Activated CD4-positive, alpha-beta T cell treated with anti-CD3 and anti-CD28 coated beads, Interleukin-2, amount 10 ng/mL, durations not matched to agents 7 days and 5 days (primary cell): ENCODE measurements at regions not wholly inside any gene's neighbourhood (a gene's known extent, or its start where the extent isn't known, plus 50 kb on each side); places are given as distances from the start of the nearest gene placed in this dataset.

ENCODE experiments used
- CTCF ChIA-PET: fragments of 350-600 bp; sonication (Branson Sonifier 250); formaldehyde crosslinking; loops from one replicate; lab custom pipeline; 2021; ENCODE audit warnings: antibody characterized with exemption; lab: Charles Lee
- POLR2A ChIA-PET: fragments of 350-600 bp; sonication (Branson Sonifier 250); formaldehyde crosslinking; loops from one replicate; lab custom pipeline; 2021; ENCODE audit warnings: antibody characterized with exemption; lab: Charles Lee
- DNase-seq: peaks from one replicate; pipeline ENCODE4 v3.0.0-alpha.2; 2020
- H3K27ac Mint-ChIP-seq: one replicate; pipeline ENCODE4 v1.8.0; 2021; ENCODE audit warnings: mild to moderate bottlenecking, moderate library complexity, mixed read lengths
- H3K27me3 Mint-ChIP-seq: one replicate; pipeline ENCODE4 v1.8.0; 2021; ENCODE audit warnings: mixed read lengths
- H3K36me3 Mint-ChIP-seq: one replicate; pipeline ENCODE4 v1.8.0; 2021; ENCODE audit warnings: low read depth, mixed read lengths
- H3K4me1 Mint-ChIP-seq: one replicate; pipeline ENCODE4 v1.8.0; 2021; ENCODE audit warnings: mixed read lengths
- H3K4me3 Mint-ChIP-seq: one replicate; pipeline ENCODE4 v1.8.0; 2021; ENCODE audit warnings: mild to moderate bottlenecking, moderate library complexity, mixed read lengths
- H3K9me3 Mint-ChIP-seq: one replicate; pipeline ENCODE4 v1.8.0; 2021; ENCODE audit warnings: mixed read lengths

GRCh38 chr4:138948918-138949317 lies 66.7 kb upstream of the NOCT start:
- ChIA-PET POLR2A (no interaction called here), CTCF (no interaction called here)
- no peak for DNase-seq
- Mint-ChIP-seq H3K4me1 (no peaks in the 10 kb centered on the region), H3K27ac (no peak overlapping the region), H3K36me3 (no peaks in the 10 kb centered on the region), H3K9me3 (no peaks in the 10 kb centered on the region), H3K4me3 (no peak overlapping the region), H3K27me3 (no peaks in the 10 kb centered on the region)

DNA sequence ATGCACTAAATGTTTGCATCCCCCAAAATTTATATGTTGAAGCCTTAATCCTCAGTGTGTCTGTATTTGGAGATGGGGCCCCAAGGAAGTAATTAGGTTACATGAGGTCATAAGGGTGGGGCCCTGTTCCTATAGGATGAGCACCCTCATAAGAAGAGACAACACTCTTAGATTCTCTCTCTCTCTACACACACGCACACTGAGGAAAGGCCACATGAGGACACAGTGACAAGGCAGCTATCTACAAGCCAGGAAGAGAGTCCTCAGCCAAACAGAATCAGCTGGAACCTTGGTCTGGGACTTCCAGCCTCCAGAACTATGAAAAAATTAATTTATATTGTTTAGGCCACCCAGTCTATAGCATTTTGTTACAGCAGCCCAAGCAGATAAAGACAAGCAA lies 69.3 kb upstream of the NOCT start:
- POLR2A ChIA-PET: no interaction called here

GRCh38 chr4:138945840-138946239 lies 69.7 kb upstream of the NOCT start:
- H3K4me1 Mint-ChIP-seq: no peaks in the 10 kb centered on the region
- no peaks in the 10 kb centered on the region for H3K9me3 Mint-ChIP-seq
- no peaks in the 10 kb centered on the region for H3K36me3 Mint-ChIP-seq
- H3K27ac Mint-ChIP-seq: no peak overlapping the region
- DNase-seq: no peak
- H3K27me3 Mint-ChIP-seq: no peaks in the 10 kb centered on the region
- no peak overlapping the region for H3K4me3 Mint-ChIP-seq
- ChIA-PET POLR2A (no interaction called here), CTCF (no interaction called here)

More for the DNA sequence above, 69.3 kb upstream of the NOCT start:
- Mint-ChIP-seq H3K27ac (no peak overlapping the region), H3K4me3 (no peak overlapping the region), H3K9me3 (no peaks in the 10 kb centered on the region), H3K27me3 (no peaks in the 10 kb centered on the region), H3K4me1 (no peaks in the 10 kb centered on the region), H3K36me3 (no peaks in the 10 kb centered on the region)
- CTCF ChIA-PET: no interaction called here
- no peak for DNase-seq

- no peak for DNase-seq
- Mint-ChIP-seq H3K4me1 (no peaks in the 10 kb centered on the region), H3K27ac (no peak overlapping the region), H3K9me3 (no peaks in the 10 kb centered on the region), H3K27me3 (no peaks in the 10 kb centered on the region), H3K36me3 (no peaks in the 10 kb centered on the region), H3K4me3 (no peak overlapping the region)
- CTCF ChIA-PET: no interaction called here
- POLR2A ChIA-PET: no interaction called here
These were observed 70.2 kb upstream of the NOCT start for GRCh38 chr4:138945401-138945800.

- H3K4me1 Mint-ChIP-seq: no peaks in the 10 kb centered on the region
- no peak overlapping the region for H3K4me3 Mint-ChIP-seq
- H3K27ac Mint-ChIP-seq: no peak overlapping the region
- H3K9me3 Mint-ChIP-seq: no peaks in the 10 kb centered on the region
- H3K27me3 Mint-ChIP-seq: no peaks in the 10 kb centered on the region
- POLR2A ChIA-PET: no interaction called here
- CTCF ChIA-PET: no interaction called here
- DNase-seq: no peak
- no peaks in the 10 kb centered on the region for H3K36me3 Mint-ChIP-seq
These were observed 71.7 kb upstream of the NOCT start for GRCh38 chr4:138943893-138944292.

DNA sequence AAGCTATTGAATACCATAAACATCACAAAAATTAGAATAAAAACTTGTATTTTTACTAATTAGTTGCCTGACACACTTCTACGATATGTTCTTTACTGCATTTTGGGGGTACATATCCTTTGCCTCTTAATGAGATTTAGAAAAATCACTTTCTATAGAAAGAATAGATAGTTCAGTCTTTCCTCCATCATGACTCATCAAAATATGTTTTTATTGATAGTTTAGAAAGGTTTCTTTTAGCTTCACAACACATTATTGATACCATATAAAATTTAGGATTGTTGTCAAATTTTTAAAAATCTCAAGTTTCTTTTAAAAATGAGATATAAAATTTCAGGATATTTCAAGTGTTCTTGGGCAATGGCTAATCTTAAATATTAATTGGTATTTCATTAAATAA lies 74.5 kb upstream of the NOCT start:
- H3K27ac Mint-ChIP-seq: no peak overlapping the region
- no peaks in the 10 kb centered on the region for H3K4me1 Mint-ChIP-seq
- CTCF ChIA-PET: no interaction called here
- H3K9me3 Mint-ChIP-seq: no peaks in the 10 kb centered on the region
- POLR2A ChIA-PET: no interaction called here
- H3K4me3 Mint-ChIP-seq: no peak overlapping the region
- no peak for DNase-seq
- peaks cover 2% of the 10 kb centered on the region for H3K27me3 Mint-ChIP-seq
- H3K36me3 Mint-ChIP-seq: no peaks in the 10 kb centered on the region

DNA sequence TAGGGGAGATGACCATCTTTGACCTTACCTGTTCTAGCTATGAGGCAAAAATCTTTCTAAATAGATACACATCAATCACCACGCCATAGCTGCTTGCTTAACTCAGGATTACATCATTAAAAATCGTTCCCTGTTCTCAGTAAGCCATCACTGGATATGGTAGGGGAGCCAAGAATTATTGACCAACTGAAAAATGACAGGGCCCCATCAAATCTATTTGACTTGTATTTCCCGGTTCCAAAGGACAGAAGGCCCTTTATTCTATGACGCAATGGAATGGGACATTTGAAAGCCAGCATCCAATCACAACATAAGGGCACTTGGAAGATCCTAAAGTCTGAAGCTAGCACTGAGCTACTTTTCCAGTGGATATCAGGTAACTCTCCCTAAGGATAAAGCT lies 75.6 kb upstream of the NOCT start:
- no peak for DNase-seq
- H3K27me3 Mint-ChIP-seq: peaks cover 3% of the 10 kb centered on the region
- no peaks in the 10 kb centered on the region for H3K9me3 Mint-ChIP-seq
- ChIA-PET CTCF (no interaction called here), POLR2A (no interaction called here)
- no peaks in the 10 kb centered on the region for H3K36me3 Mint-ChIP-seq
- H3K4me1 Mint-ChIP-seq: no peaks in the 10 kb centered on the region
- no peak overlapping the region for H3K4me3 Mint-ChIP-seq
- H3K27ac Mint-ChIP-seq: no peak overlapping the region

DNA sequence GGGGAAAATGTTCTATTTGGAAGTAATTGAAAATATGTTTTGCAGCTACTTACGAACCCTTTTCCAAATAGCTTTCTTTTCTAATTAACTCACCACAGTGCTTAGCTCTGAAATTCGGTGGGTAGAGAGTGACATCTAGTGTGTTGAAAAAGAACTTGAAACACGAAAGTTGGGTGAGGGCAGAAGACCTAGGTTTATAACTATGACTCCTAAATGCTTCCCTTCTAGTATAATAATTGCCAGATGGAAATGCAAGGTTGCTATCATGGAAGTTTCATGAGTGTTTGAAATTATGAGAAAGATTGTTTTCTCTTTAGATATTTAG lies 77.3 kb upstream of the NOCT start:
- Mint-ChIP-seq H3K4me3 (no peak overlapping the region), H3K4me1 (no peaks in the 10 kb centered on the region), H3K36me3 (no peaks in the 10 kb centered on the region), H3K9me3 (no peaks in the 10 kb centered on the region), H3K27me3 (peaks cover 3% of the 10 kb centered on the region), H3K27ac (no peak overlapping the region)
- no peak for DNase-seq
- ChIA-PET POLR2A (no interaction called here), CTCF (interaction anchor here (0.5 kb wide), 1 partner anchor 17 kb away, joined by 4 read pairs; no protein-coding TSS in a partner anchor)

GRCh38 chr4:138935135-138935807 lies 80.3 kb upstream of the NOCT start:
- ChIA-PET POLR2A (no interaction called here), CTCF (no interaction called here)
- no peak overlapping the region for H3K4me3 Mint-ChIP-seq
- peaks cover 3% of the 10 kb centered on the region for H3K27me3 Mint-ChIP-seq
- no peaks in the 10 kb centered on the region for H3K36me3 Mint-ChIP-seq
- H3K4me1 Mint-ChIP-seq: no peaks in the 10 kb centered on the region
- no peak overlapping the region for H3K27ac Mint-ChIP-seq
- DNase-seq: no peak
- H3K9me3 Mint-ChIP-seq: no peaks in the 10 kb centered on the region

- H3K27ac Mint-ChIP-seq: no peak overlapping the region
- peaks cover 2% of the 10 kb centered on the region for H3K27me3 Mint-ChIP-seq
- DNase-seq: no peak
- ChIA-PET CTCF (no interaction called here), POLR2A (no interaction called here)
- no peaks in the 10 kb centered on the region for H3K36me3 Mint-ChIP-seq
- no peak overlapping the region for H3K4me3 Mint-ChIP-seq
- H3K4me1 Mint-ChIP-seq: no peaks in the 10 kb centered on the region
- no peaks in the 10 kb centered on the region for H3K9me3 Mint-ChIP-seq
These were observed 88.5 kb upstream of the NOCT start for GRCh38 chr4:138927072-138927471.

GRCh38 chr4:138925495-138925894 lies 90.1 kb upstream of the NOCT start:
- H3K9me3 Mint-ChIP-seq: no peaks in the 10 kb centered on the region
- H3K4me3 Mint-ChIP-seq: no peak overlapping the region
- POLR2A ChIA-PET: no interaction called here
- CTCF ChIA-PET: no interaction called here
- H3K36me3 Mint-ChIP-seq: no peaks in the 10 kb centered on the region
- no peak overlapping the region for H3K27ac Mint-ChIP-seq
- no peak for DNase-seq
- peaks cover 5% of the 10 kb centered on the region for H3K27me3 Mint-ChIP-seq
- H3K4me1 Mint-ChIP-seq: no peaks in the 10 kb centered on the region

DNA sequence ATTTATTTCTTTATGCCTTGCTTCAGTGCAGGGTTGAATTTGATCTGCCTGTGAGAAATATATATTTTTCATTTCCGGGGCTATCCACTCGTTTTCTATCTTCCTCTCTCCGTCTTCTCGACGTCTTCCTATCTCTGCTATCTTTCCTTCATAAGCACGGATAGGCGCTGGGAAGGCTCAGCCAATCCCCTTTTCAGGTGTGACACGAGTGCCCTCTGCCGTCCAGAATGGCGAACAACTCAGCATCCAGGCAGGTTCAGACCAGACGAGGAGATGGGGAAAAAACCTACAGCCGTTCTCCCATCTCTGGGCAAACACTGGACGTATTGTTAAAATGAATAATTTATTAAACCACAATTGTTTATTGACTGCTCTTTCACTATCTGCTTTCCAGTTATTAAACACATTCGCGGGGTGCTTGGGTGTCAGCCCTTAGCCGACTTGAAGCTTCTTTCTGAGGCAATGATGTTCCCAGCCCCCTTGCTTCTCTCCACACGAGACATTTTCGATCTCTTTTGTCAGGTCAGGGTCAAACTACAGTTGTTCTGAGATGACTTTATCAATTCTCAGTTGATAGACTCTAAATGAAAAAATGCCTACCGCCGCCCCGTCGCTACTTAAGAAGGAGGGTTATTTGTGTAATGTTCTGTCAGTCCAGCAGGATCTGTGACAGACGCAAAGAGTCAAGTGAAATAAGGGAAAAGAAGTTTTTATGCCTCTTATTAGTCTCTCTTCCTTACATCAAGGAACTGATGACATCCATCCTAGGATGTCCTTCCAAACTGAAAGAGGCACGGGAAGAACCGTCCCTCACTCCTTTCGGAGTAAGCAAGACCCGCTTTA lies 96.3 kb upstream of the NOCT start:
- CTCF ChIA-PET: no interaction called here
- no peaks in the 10 kb centered on the region for H3K4me1 Mint-ChIP-seq
- no peak overlapping the region for H3K27ac Mint-ChIP-seq
- no peaks in the 10 kb centered on the region for H3K9me3 Mint-ChIP-seq
- DNase-seq: peak; percentile 46
- H3K36me3 Mint-ChIP-seq: no peaks in the 10 kb centered on the region
- peaks cover 12% of the 10 kb centered on the region for H3K27me3 Mint-ChIP-seq
- POLR2A ChIA-PET: no interaction called here
- H3K4me3 Mint-ChIP-seq: no peak overlapping the region

DNA sequence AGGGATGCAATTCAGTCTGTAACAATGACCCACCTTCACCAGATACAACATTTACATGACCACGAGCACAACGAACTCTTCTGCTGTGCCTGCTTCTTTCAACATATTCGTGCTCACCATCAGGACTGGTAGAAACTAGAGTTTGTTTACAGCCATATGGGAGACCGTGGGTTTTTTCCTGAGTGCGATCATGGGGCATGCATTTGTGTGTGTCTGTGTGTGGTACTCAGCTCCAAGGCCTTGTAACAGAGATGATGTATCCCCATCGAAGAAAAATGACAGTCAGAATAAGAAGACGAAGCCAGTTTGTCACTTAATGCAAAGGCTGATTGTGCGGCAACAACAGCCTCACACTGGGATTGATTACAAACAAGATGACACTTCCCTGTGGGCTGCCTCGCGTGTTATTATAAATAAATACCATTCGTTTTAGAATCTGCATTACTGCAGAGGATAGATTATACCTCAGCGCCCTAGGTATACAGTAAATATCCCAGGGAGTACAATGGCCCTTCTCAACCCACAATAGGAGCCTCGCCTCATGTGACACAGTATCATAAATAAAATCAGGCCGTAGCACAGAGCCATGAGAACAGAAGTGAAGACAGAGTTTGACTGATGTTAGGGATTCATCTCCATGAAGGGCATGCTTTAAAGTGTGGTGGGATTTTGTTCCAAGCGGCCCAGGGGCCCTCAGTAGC lies 97.3 kb upstream of the NOCT start:
- Mint-ChIP-seq H3K27me3 (peaks cover 12% of the 10 kb centered on the region), H3K36me3 (no peaks in the 10 kb centered on the region), H3K9me3 (no peaks in the 10 kb centered on the region), H3K4me1 (no peaks in the 10 kb centered on the region), H3K4me3 (no peak overlapping the region), H3K27ac (no peak overlapping the region)
- ChIA-PET CTCF (no interaction called here), POLR2A (no interaction called here)
- DNase-seq: no peak
